Upper lobe of left lung (tissue), 6 donors: ENCODE measurements at regions not wholly inside any gene's neighbourhood (a gene's known extent, or its start where the extent isn't known, plus 50 kb on each side); places are given as distances from the start of the nearest gene placed in this dataset.

ENCODE experiments used
- ATAC-seq, 2 donors: fragments of 200-7000 bp; cut with Tn5 transposase; one replicate each; pipeline ENCODE4 v1.9.1; 2022; ENCODE audit warnings: mild to moderate bottlenecking in 2 of 2, moderate library complexity in 2 of 2; ENCODE audit not compliant: low FRiP score in 2 of 2
- DNase-seq, 2 donors: peaks; one replicate each; pipeline ENCODE4 v3.0.0-alpha.2; 2019 to 2020
- H3K27ac ChIP-seq, 4 donors: fragments of 200-600 bp; sonication (generic); one replicate each; pipeline ENCODE4 v1.5.1; 2016 to 2019
- H3K27me3 ChIP-seq, 4 donors: fragments of 200-600 bp; sonication (generic); one replicate each; pipeline ENCODE4 v1.5.1; 2017 to 2019
- H3K36me3 ChIP-seq, 4 donors: fragments of 200-600 bp; sonication (generic); one replicate each; pipeline ENCODE4 v1.5.1; 2016 to 2019
- H3K4me1 ChIP-seq, 4 donors: fragments of 200-600 bp; sonication (generic); one replicate each; pipeline ENCODE4 v1.5.1; 2018 to 2019
- H3K4me3 ChIP-seq, 4 donors: fragments of 200-600 bp; sonication (generic); one replicate each; pipeline ENCODE4 v1.5.1; 2017 to 2019; ENCODE audit warnings: mild to moderate bottlenecking in 2 of 4, moderate library complexity in 1 of 4
- H3K9me3 ChIP-seq, 4 donors: fragments of 200-600 bp; sonication (generic); one replicate each; pipeline ENCODE4 v1.5.1; 2018 to 2019
- EP300 ChIP-seq, 4 donors: sonication (generic); formaldehyde crosslinking; IDR thresholded peaks; one replicate each; pipeline ENCODE4 v1.5.1; 2017; ENCODE audit warnings: antibody characterized with exemption in 4 of 4, control low read depth in 2 of 4
- POLR2A ChIP-seq, 4 donors: fragments of 450-650 bp; IDR thresholded peaks; one replicate each; pipeline ENCODE4 v1.5.1; 2016 to 2017; ENCODE audit warnings: antibody characterized with exemption in 4 of 4, mild to moderate bottlenecking in 2 of 4
- POLR2AphosphoS5 ChIP-seq, 2 donors: sonication (generic); formaldehyde crosslinking; IDR thresholded peaks; one replicate each; pipeline ENCODE4 v1.5.1; 2017; ENCODE audit warnings: antibody characterized with exemption in 2 of 2
- WGBS, 2 donors: methylation state at CpG; one replicate each; pipeline ENCODE4 v1.1.5; 2017 to 2018; 5-methylcytosine and 5-hydroxymethylcytosine counted together
- TF ChIP-seq, protein P1 (sequence below), 6 experiments: fragments of 450-650 bp in 4 of 6; fragments of 200-600 bp in 2 of 6; sonication (generic) in 2 of 6; IDR thresholded peaks; one replicate each; pipeline ENCODE4 v1.5.1; 2016 to 2019; ENCODE audit warnings: antibody characterized with exemption in 6 of 6
- donor health status: DM: no; HTN: no; CAD: no; lungs with moderate emphysema.
- donor health status: DM: no; HTN: yes; CAD: no; lungs with severe emphysema.

DNA sequence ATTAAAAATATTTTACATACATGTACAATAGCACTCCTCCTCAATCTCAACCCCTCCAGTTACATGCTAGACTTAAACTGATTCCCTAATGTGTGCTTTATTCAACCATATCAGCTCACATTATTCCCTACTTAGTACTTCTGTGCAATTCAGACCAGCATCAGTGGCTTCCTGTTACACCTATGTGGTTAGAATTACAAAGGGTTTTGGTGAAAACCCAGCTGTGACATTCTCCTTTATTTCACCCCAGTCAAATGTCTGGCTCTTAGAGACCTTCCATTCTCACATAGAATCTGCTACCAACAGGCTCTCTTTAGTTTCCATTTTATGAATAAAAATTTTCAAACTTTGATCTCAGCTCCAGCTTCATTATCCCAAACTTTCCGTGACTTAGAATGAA, 85.2 kb upstream of the SLC7A11 start:
- Histone ChIP-seq H3K27ac (no peak overlapping the region), H3K9me3 (no peaks in the 10 kb centered on the region), H3K27me3 (no peaks in the 10 kb centered on the region), H3K36me3 (no peaks in the 10 kb centered on the region), H3K4me1 (no peaks in the 10 kb centered on the region), H3K4me3 (no peak overlapping the region)
- WGBS, 2 donors = 66 to 69% methylated on average over 1 of the region's 1 CpG
- TF ChIP-seq, protein P1, sequence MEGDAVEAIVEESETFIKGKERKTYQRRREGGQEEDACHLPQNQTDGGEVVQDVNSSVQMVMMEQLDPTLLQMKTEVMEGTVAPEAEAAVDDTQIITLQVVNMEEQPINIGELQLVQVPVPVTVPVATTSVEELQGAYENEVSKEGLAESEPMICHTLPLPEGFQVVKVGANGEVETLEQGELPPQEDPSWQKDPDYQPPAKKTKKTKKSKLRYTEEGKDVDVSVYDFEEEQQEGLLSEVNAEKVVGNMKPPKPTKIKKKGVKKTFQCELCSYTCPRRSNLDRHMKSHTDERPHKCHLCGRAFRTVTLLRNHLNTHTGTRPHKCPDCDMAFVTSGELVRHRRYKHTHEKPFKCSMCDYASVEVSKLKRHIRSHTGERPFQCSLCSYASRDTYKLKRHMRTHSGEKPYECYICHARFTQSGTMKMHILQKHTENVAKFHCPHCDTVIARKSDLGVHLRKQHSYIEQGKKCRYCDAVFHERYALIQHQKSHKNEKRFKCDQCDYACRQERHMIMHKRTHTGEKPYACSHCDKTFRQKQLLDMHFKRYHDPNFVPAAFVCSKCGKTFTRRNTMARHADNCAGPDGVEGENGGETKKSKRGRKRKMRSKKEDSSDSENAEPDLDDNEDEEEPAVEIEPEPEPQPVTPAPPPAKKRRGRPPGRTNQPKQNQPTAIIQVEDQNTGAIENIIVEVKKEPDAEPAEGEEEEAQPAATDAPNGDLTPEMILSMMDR (IDR thresholded peaks at IDR 0.05) = no peak
- TF ChIP-seq POLR2AphosphoS5 (IDR thresholded peaks at IDR 0.05) (no peak), EP300 (IDR thresholded peaks at IDR 0.05) (no peak), POLR2A (IDR thresholded peaks at IDR 0.05) (no peak)
- no peak for ATAC-seq
- DNase-seq = no peak

DNA sequence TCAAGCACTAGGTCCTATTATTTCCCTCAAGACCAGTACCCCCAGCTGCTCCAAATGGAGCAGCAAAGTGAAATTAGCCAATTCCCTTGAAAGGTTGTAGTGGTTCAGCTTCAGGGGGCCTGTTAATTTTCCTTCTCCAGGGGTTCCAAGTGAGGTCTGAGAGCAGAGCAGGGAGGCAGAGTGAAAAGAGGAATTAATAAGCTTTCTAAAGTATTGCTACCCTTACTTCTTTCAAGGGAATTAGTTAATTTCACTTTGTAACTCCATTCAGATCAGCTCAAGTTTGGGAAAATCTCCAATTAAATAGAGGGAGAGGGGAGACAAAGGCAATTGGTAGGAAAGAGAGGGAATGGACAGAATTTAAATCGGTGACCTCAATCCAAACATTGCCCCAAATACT, 78.7 kb upstream of the SLC7A11 start:
- Histone ChIP-seq H3K27me3 (no peaks in the 10 kb centered on the region), H3K4me1 (no peaks in the 10 kb centered on the region), H3K9me3 (no peaks in the 10 kb centered on the region), H3K27ac (no peak overlapping the region), H3K4me3 (no peak overlapping the region), H3K36me3 (no peaks in the 10 kb centered on the region)
- DNase-seq (no peak), ATAC-seq (no peak)
- no peak for TF ChIP-seq POLR2AphosphoS5 (IDR thresholded peaks at IDR 0.05)
- no peak for TF ChIP-seq POLR2A (IDR thresholded peaks at IDR 0.05)
- TF ChIP-seq EP300 (IDR thresholded peaks at IDR 0.05) = no peak
- TF ChIP-seq, protein P1 (IDR thresholded peaks at IDR 0.05) = no peak
- 96 to 98% methylated on average over 1 of the region's 1 CpG for WGBS, 2 donors

DNA sequence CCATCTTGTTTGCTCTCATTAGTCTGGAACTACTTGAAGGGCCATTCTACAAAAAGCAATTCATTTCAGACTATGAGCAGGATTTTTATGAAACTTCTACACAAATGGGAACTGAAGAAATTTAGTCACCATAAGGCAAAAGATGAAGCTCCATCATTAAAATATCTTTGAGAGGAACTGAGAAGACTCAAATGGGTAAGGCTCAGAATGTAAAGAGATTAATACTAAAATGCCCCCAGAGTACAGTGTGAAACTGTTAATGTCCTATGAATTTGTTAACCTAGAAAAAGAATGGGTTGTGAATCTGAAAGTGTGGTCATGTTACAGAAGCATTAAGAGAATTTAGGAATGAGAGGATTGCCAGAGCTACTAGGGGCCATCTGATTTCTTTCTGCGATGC, 77.9 kb upstream of the SLC7A11 start:
- WGBS, 2 donors = 97% methylated on average over 1 of the region's 1 CpG

DNA sequence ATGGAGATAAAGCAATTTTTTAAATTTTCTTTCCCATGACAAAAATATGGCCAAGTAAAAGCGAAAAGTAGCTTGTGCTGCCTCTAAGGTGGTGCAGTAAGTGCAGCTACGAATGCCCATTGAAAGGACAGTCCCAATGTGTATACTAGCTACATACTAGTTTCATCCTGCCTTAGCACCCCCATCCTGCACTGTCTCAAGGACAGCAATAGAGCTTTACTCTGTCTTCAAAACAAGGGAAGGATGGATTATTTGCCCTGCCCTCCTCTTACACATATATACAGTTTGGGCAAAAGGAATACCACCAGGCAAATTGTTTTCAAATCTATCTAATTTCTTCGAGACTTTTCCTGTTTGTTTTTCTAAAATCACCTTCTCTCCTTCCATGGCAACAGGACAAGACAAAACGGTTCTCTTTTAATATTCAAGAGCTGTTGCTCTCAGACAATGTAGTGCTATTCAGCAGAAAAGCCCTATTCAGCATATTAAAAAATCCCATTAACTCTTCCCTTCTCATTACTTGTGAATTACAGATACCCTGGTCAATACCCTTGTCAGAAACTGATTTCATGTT, 75.1 kb upstream of the SLC7A11 start:
- ATAC-seq (no peak), DNase-seq (no peak)
- TF ChIP-seq, protein P1 (IDR thresholded peaks at IDR 0.05) = no peak
- TF ChIP-seq POLR2AphosphoS5 (IDR thresholded peaks at IDR 0.05) (no peak), POLR2A (IDR thresholded peaks at IDR 0.05) (no peak), EP300 (IDR thresholded peaks at IDR 0.05) (no peak)
- H3K27ac ChIP-seq = no peak overlapping the region
- H3K4me1 ChIP-seq = no peaks in the 10 kb centered on the region
- H3K9me3 ChIP-seq = no peaks in the 10 kb centered on the region
- no peak overlapping the region for H3K4me3 ChIP-seq
- no peaks in the 10 kb centered on the region for H3K36me3 ChIP-seq
- H3K27me3 ChIP-seq = no peaks in the 10 kb centered on the region
- 71 to 72% methylated on average over 4 of the region's 4 CpGs for WGBS, 2 donors

More for the DNA sequence above, 77.9 kb upstream of the SLC7A11 start:
- H3K4me3 ChIP-seq = no peak overlapping the region
- H3K27me3 ChIP-seq = no peaks in the 10 kb centered on the region
- H3K4me1 ChIP-seq = no peaks in the 10 kb centered on the region
- H3K36me3 ChIP-seq = no peaks in the 10 kb centered on the region
- TF ChIP-seq, protein P1 (IDR thresholded peaks at IDR 0.05) = no peak
- no peak for TF ChIP-seq EP300 (IDR thresholded peaks at IDR 0.05)
- TF ChIP-seq POLR2A (IDR thresholded peaks at IDR 0.05) = no peak
- TF ChIP-seq POLR2AphosphoS5 (IDR thresholded peaks at IDR 0.05) = no peak
- DNase-seq (no peak), ATAC-seq (no peak)
- no peaks in the 10 kb centered on the region for H3K9me3 ChIP-seq
- H3K27ac ChIP-seq = no peak overlapping the region

DNA sequence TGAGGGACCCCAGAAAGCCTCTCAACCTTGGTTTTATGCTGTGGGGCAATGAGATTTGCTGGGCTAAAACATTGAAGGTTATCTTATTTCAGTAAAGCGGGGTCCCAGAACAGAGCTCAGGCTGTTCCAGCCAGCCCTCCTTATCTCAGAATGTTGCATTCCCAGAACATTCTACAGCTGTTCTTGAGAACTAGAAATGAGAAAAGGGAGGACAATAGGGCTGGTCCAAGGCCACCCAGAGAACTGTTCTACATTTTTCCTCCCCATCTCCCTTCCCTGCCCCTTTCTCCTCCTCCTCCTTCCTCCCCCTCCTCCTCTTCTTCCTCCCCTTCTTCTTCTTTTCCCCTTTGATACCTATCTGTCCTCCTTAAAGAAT, 70.4 kb upstream of the SLC7A11 start:
- TF ChIP-seq POLR2A (IDR thresholded peaks at IDR 0.05) (no peak), POLR2AphosphoS5 (IDR thresholded peaks at IDR 0.05) (no peak), EP300 (IDR thresholded peaks at IDR 0.05) (no peak)
- TF ChIP-seq, protein P1 (IDR thresholded peaks at IDR 0.05) = no peak
- H3K4me3 ChIP-seq = no peak overlapping the region
- no peaks in the 10 kb centered on the region for H3K36me3 ChIP-seq
- H3K27ac ChIP-seq = no peak overlapping the region
- no peaks in the 10 kb centered on the region for H3K4me1 ChIP-seq
- H3K27me3 ChIP-seq = no peaks in the 10 kb centered on the region
- DNase-seq (no peak), ATAC-seq (no peak)
- WGBS, 2 donors = 86 to 95% methylated on average over 1 of the region's 1 CpG
- no peaks in the 10 kb centered on the region for H3K9me3 ChIP-seq
